WTC11 (cell line): ENCODE measurements at regions not wholly inside any gene's neighbourhood (a gene's known extent, or its start where the extent isn't known, plus 50 kb on each side); places are given as distances from the start of the nearest gene placed in this dataset.

ENCODE experiments used
- AFF4 ChIP-seq: sonication (generic); formaldehyde crosslinking; IDR thresholded peaks from 2 replicates; pipeline ENCODE4 v1.8.1; 2023; ENCODE audit warnings: mild to moderate bottlenecking, missing genetic modification reagents, borderline replicate concordance
- ATF2 ChIP-seq: sonication (generic); formaldehyde crosslinking; IDR thresholded peaks from 2 replicates; pipeline ENCODE4 v1.8.1; 2022; ENCODE audit warnings: low read depth, missing genetic modification reagents, borderline replicate concordance
- CREM ChIP-seq: sonication (generic); formaldehyde crosslinking; IDR thresholded peaks from 2 replicates; pipeline ENCODE4 v1.8.1; 2022; ENCODE audit warnings: mild to moderate bottlenecking, missing genetic modification reagents, moderate library complexity
- CTCF ChIP-seq: fragments of 200-600 bp; IDR thresholded peaks from 2 replicates; pipeline ENCODE4 v1.8.0; 2022; ENCODE audit warnings: antibody characterized with exemption
- FOXK1 ChIP-seq: sonication (generic); formaldehyde crosslinking; IDR thresholded peaks from 2 replicates; pipeline ENCODE4 v1.8.0; 2022; ENCODE audit warnings: mild to moderate bottlenecking, moderate library complexity, missing genetic modification reagents
- GABPB1 ChIP-seq: sonication (generic); formaldehyde crosslinking; IDR thresholded peaks from 2 replicates; pipeline ENCODE4 v1.8.1; 2023; ENCODE audit warnings: mild to moderate bottlenecking, missing genetic modification reagents
- NFYB ChIP-seq: sonication (generic); formaldehyde crosslinking; conservative IDR thresholded peaks from 2 replicates; pipeline ENCODE4 v1.8.0; 2022; ENCODE audit warnings: low read depth, missing genetic modification reagents
- SMAD4 ChIP-seq: sonication (generic); formaldehyde crosslinking; IDR thresholded peaks from 2 replicates; pipeline ENCODE4 v1.8.0; 2022; ENCODE audit warnings: mild to moderate bottlenecking, missing genetic modification reagents
- TCF7 ChIP-seq: sonication (generic); formaldehyde crosslinking; IDR thresholded peaks from 2 replicates; pipeline ENCODE4 v1.8.0; 2022; ENCODE audit warnings: mild to moderate bottlenecking, low read depth, missing genetic modification reagents, moderate library complexity
- ZNF232 ChIP-seq: sonication (generic); formaldehyde crosslinking; IDR thresholded peaks from 2 replicates; pipeline ENCODE4 v1.8.0; 2022; ENCODE audit warnings: mild to moderate bottlenecking, missing genetic modification reagents

- TF ChIP-seq AFF4: no peak
- TF ChIP-seq SMAD4 (CRISPR knock-in tag): no peak
- no peak for TF ChIP-seq CTCF
- TF ChIP-seq GABPB1 (CRISPR knock-in tag): no peak
- TF ChIP-seq NFYB (CRISPR knock-in tag): no peak
- no peak for TF ChIP-seq ATF2 (CRISPR knock-in tag)
- TF ChIP-seq ZNF232 (CRISPR knock-in tag): no peak
- no peak for TF ChIP-seq CREM (CRISPR knock-in tag)
- no peak for TF ChIP-seq FOXK1
- TF ChIP-seq TCF7 (CRISPR knock-in tag): no peak
Observed at GRCh38 chr16:6852643-6853225, 479.9 kb upstream of the RBFOX1 start.
